ENCODE measurements at regions not wholly inside any gene's neighbourhood (a gene's known extent, or its start where the extent isn't known, plus 50 kb on each side); places are given as distances from the start of the nearest gene placed in this dataset.

DNA sequence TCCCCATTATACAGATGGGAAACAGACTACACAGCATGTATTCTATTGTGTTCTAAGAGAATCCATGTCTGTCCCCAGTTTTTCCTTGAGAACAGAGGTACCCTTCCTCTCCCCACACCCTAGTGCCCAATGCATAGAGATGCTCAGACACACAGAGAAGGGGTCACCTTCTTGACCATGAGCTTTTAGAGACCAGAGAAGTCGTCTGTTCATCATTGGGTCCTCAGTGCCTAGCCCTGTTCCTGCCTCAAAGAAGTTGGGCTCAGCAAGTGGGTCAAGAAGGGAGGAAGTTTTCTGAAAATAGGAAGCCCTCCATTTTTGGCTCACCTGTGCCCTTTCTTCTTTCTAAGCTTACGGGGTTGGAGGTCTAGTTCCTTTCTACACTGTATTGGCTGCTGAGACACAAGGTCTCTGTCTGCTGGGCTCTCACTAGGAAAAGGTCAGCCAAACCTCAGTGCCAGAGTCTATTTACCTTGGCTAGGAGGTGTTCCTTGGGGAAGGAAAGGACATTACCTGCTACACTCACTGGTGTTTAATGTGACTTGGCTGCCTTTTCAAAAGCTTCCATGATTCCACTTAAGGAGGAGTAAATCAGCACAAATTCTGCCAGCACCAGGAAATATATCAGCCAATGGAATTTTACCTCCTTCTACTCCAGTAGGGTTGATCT, 198.5 kb upstream of the PWP1 start:
- TF ChIP-seq OSR1 (CRISPR knock-in tag; IDR thresholded peaks at IDR 0.05) (no peak), BACH2 (CRISPR knock-in tag; IDR thresholded peaks at IDR 0.05; ENCODE audit: borderline replicate concordance) (no peak), PPARA (CRISPR knock-in tag; IDR thresholded peaks at IDR 0.05; ENCODE audit: borderline replicate concordance) (no peak), TCF4 (CRISPR knock-in tag; IDR thresholded peaks at IDR 0.05; ENCODE audit: borderline replicate concordance) (no peak), ZNF70 (CRISPR knock-in tag; IDR thresholded peaks at IDR 0.05) (no peak), SNAI2 (CRISPR knock-in tag; IDR thresholded peaks at IDR 0.05) (no peak), ZNF565 (CRISPR knock-in tag; conservative IDR thresholded peaks at IDR 0.05; ENCODE audit: low read depth) (no peak)
- TF ChIP-seq, protein P1, sequence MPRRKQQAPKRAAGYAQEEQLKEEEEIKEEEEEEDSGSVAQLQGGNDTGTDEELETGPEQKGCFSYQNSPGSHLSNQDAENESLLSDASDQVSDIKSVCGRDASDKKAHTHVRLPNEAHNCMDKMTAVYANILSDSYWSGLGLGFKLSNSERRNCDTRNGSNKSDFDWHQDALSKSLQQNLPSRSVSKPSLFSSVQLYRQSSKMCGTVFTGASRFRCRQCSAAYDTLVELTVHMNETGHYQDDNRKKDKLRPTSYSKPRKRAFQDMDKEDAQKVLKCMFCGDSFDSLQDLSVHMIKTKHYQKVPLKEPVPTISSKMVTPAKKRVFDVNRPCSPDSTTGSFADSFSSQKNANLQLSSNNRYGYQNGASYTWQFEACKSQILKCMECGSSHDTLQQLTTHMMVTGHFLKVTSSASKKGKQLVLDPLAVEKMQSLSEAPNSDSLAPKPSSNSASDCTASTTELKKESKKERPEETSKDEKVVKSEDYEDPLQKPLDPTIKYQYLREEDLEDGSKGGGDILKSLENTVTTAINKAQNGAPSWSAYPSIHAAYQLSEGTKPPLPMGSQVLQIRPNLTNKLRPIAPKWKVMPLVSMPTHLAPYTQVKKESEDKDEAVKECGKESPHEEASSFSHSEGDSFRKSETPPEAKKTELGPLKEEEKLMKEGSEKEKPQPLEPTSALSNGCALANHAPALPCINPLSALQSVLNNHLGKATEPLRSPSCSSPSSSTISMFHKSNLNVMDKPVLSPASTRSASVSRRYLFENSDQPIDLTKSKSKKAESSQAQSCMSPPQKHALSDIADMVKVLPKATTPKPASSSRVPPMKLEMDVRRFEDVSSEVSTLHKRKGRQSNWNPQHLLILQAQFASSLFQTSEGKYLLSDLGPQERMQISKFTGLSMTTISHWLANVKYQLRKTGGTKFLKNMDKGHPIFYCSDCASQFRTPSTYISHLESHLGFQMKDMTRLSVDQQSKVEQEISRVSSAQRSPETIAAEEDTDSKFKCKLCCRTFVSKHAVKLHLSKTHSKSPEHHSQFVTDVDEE (CRISPR knock-in tag; IDR thresholded peaks at IDR 0.05) = no peak
- TF ChIP-seq, protein P2, sequence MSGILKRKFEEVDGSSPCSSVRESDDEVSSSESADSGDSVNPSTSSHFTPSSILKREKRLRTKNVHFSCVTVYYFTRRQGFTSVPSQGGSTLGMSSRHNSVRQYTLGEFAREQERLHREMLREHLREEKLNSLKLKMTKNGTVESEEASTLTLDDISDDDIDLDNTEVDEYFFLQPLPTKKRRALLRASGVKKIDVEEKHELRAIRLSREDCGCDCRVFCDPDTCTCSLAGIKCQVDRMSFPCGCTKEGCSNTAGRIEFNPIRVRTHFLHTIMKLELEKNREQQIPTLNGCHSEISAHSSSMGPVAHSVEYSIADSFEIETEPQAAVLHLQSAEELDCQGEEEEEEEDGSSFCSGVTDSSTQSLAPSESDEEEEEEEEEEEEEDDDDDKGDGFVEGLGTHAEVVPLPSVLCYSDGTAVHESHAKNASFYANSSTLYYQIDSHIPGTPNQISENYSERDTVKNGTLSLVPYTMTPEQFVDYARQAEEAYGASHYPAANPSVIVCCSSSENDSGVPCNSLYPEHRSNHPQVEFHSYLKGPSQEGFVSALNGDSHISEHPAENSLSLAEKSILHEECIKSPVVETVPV (CRISPR knock-in tag; IDR thresholded peaks at IDR 0.05) = no peak
- TF ChIP-seq, protein P3, sequence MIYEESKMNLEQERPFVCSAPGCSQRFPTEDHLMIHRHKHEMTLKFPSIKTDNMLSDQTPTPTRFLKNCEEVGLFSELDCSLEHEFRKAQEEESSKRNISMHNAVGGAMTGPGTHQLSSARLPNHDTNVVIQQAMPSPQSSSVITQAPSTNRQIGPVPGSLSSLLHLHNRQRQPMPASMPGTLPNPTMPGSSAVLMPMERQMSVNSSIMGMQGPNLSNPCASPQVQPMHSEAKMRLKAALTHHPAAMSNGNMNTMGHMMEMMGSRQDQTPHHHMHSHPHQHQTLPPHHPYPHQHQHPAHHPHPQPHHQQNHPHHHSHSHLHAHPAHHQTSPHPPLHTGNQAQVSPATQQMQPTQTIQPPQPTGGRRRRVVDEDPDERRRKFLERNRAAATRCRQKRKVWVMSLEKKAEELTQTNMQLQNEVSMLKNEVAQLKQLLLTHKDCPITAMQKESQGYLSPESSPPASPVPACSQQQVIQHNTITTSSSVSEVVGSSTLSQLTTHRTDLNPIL (CRISPR knock-in tag; IDR thresholded peaks at IDR 0.05; ENCODE audit: low read depth) = no peak
- no peak for ATAC-seq

DNA sequence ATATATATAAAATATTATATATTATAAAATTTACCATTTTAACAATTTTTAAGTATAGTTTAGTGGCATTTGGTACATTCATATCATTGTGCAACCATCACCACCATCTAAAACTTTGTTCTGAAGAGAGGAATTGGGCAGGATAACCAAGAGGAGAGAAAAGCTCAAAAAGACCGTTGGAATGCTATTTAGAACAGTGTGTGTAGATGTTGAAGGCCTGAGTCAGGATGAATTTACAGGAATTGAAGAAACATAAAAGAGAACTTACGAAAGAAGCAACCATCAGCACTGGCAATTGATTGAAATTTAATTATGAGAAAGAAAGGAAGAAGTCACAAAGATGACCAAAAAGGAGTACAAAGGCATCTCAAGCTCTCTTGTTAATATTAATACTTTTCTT, 196.9 kb upstream of the PWP1 start:
- no peak for ATAC-seq

More for the DNA sequence above, 196.9 kb upstream of the PWP1 start:
- TF ChIP-seq ZFP3 (CRISPR knock-in tag; IDR thresholded peaks at IDR 0.05) (no peak), SNAI2 (CRISPR knock-in tag; IDR thresholded peaks at IDR 0.05) (no peak), ZNF565 (CRISPR knock-in tag; conservative IDR thresholded peaks at IDR 0.05; ENCODE audit: low read depth) (no peak), TOX (CRISPR knock-in tag; IDR thresholded peaks at IDR 0.05; ENCODE audit: borderline replicate concordance) (no peak), RARB (CRISPR knock-in tag; IDR thresholded peaks at IDR 0.05) (no peak), GLIS3 (CRISPR knock-in tag; IDR thresholded peaks at IDR 0.05) (no peak), CSDC2 (CRISPR knock-in tag; IDR thresholded peaks at IDR 0.05) (no peak), ZFP30 (CRISPR knock-in tag; IDR thresholded peaks at IDR 0.05) (no peak), ESRRG (CRISPR knock-in tag; IDR thresholded peaks at IDR 0.05) (no peak), ISL1 (CRISPR knock-in tag; IDR thresholded peaks at IDR 0.05) (no peak), ZC3H10 (CRISPR knock-in tag; IDR thresholded peaks at IDR 0.05) (no peak), ZNF70 (CRISPR knock-in tag; IDR thresholded peaks at IDR 0.05) (no peak)
- TF ChIP-seq, protein P4, sequence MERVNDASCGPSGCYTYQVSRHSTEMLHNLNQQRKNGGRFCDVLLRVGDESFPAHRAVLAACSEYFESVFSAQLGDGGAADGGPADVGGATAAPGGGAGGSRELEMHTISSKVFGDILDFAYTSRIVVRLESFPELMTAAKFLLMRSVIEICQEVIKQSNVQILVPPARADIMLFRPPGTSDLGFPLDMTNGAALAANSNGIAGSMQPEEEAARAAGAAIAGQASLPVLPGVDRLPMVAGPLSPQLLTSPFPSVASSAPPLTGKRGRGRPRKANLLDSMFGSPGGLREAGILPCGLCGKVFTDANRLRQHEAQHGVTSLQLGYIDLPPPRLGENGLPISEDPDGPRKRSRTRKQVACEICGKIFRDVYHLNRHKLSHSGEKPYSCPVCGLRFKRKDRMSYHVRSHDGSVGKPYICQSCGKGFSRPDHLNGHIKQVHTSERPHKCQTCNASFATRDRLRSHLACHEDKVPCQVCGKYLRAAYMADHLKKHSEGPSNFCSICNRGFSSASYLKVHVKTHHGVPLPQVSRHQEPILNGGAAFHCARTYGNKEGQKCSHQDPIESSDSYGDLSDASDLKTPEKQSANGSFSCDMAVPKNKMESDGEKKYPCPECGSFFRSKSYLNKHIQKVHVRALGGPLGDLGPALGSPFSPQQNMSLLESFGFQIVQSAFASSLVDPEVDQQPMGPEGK (CRISPR knock-in tag; IDR thresholded peaks at IDR 0.05; ENCODE audit: borderline replicate concordance) = no peak
- TF ChIP-seq, protein P5, sequence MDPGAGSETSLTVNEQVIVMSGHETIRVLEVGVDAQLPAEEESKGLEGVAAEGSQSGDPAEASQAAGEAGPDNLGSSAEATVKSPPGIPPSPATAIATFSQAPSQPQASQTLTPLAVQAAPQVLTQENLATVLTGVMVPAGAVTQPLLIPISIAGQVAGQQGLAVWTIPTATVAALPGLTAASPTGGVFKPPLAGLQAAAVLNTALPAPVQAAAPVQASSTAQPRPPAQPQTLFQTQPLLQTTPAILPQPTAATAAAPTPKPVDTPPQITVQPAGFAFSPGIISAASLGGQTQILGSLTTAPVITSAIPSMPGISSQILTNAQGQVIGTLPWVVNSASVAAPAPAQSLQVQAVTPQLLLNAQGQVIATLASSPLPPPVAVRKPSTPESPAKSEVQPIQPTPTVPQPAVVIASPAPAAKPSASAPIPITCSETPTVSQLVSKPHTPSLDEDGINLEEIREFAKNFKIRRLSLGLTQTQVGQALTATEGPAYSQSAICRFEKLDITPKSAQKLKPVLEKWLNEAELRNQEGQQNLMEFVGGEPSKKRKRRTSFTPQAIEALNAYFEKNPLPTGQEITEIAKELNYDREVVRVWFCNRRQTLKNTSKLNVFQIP (CRISPR knock-in tag; IDR thresholded peaks at IDR 0.05; ENCODE audit: borderline replicate concordance, low read depth) = no peak
- TF ChIP-seq, protein P3 (CRISPR knock-in tag; IDR thresholded peaks at IDR 0.05; ENCODE audit: low read depth) = no peak
- TF ChIP-seq, protein P2 (CRISPR knock-in tag; IDR thresholded peaks at IDR 0.05) = no peak
